WTC11 (cell line): ENCODE measurements at regions not wholly inside any gene's neighbourhood (a gene's known extent, or its start where the extent isn't known, plus 50 kb on each side); places are given as distances from the start of the nearest gene placed in this dataset.

Source experiments
- CREB1 ChIP-seq: sonication (generic); formaldehyde crosslinking; IDR thresholded peaks from 2 replicates; pipeline ENCODE4 v1.8.0; 2023; ENCODE audit warnings: mild to moderate bottlenecking, missing genetic modification reagents
- ESRRA ChIP-seq: sonication (generic); formaldehyde crosslinking; IDR thresholded peaks from 2 replicates; pipeline ENCODE4 v1.8.1; 2022; ENCODE audit warnings: mild to moderate bottlenecking, missing genetic modification reagents, borderline replicate concordance
- FOXJ3 ChIP-seq: sonication (generic); formaldehyde crosslinking; IDR thresholded peaks from 2 replicates; pipeline ENCODE4 v1.9.0; 2021; ENCODE audit warnings: missing genetic modification reagents, mild to moderate bottlenecking, borderline replicate concordance
- GRHL2 ChIP-seq: fragments of 250-450 bp; sonication (Bioruptor Pico); IDR thresholded peaks from 2 replicates; pipeline ENCODE4 v1.8.0; 2022; ENCODE audit warnings: mild to moderate bottlenecking, moderate library complexity; ENCODE audit not compliant: insufficient replicate concordance, severe bottlenecking
- NFE2L1 ChIP-seq: sonication (generic); formaldehyde crosslinking; IDR thresholded peaks from 2 replicates; pipeline ENCODE4 v1.8.1; 2023; ENCODE audit warnings: missing genetic modification reagents
- NR2C2 ChIP-seq: sonication (generic); formaldehyde crosslinking; IDR thresholded peaks from 2 replicates; pipeline ENCODE4 v1.8.0; 2022; ENCODE audit warnings: mild to moderate bottlenecking, missing genetic modification reagents
- PRRX2 ChIP-seq: fragments of 250-450 bp; sonication (Bioruptor Pico); IDR thresholded peaks from 2 replicates; pipeline ENCODE4 v1.8.0; 2021; ENCODE audit warnings: mild to moderate bottlenecking
- TCF7 ChIP-seq: sonication (generic); formaldehyde crosslinking; IDR thresholded peaks from 2 replicates; pipeline ENCODE4 v1.8.0; 2022; ENCODE audit warnings: mild to moderate bottlenecking, low read depth, missing genetic modification reagents, moderate library complexity
- TEAD1 ChIP-seq: sonication (generic); formaldehyde crosslinking; IDR thresholded peaks from 2 replicates; pipeline ENCODE4 v1.8.0; 2022; ENCODE audit warnings: mild to moderate bottlenecking, missing genetic modification reagents
- ZNF416 ChIP-seq: fragments of 250-450 bp; sonication (Bioruptor Pico); IDR thresholded peaks from 2 replicates; pipeline ENCODE4 v1.9.0; 2021; ENCODE audit warnings: mild to moderate bottlenecking, inconsistent platforms
- TF ChIP-seq, protein P1 (sequence below): sonication (generic); formaldehyde crosslinking; conservative IDR thresholded peaks from 2 replicates; pipeline ENCODE4 v1.8.1; 2022; ENCODE audit warnings: mild to moderate bottlenecking, missing genetic modification reagents
- TF ChIP-seq, protein P2 (sequence below): fragments of 200-600 bp; IDR thresholded peaks from 2 replicates; pipeline ENCODE4 v1.8.0; 2022; ENCODE audit warnings: antibody characterized with exemption
- TF ChIP-seq, protein P3 (sequence below): sonication (generic); formaldehyde crosslinking; IDR thresholded peaks from 2 replicates; pipeline ENCODE4 v1.8.1; 2022; ENCODE audit warnings: low read depth, mild to moderate bottlenecking, moderate library complexity, missing genetic modification reagents, borderline replicate concordance
- TF ChIP-seq, protein P4 (sequence below): sonication (generic); formaldehyde crosslinking; IDR thresholded peaks from 2 replicates; pipeline ENCODE4 v1.8.0; 2023; ENCODE audit warnings: missing genetic modification reagents, mild to moderate bottlenecking, borderline replicate concordance

DNA sequence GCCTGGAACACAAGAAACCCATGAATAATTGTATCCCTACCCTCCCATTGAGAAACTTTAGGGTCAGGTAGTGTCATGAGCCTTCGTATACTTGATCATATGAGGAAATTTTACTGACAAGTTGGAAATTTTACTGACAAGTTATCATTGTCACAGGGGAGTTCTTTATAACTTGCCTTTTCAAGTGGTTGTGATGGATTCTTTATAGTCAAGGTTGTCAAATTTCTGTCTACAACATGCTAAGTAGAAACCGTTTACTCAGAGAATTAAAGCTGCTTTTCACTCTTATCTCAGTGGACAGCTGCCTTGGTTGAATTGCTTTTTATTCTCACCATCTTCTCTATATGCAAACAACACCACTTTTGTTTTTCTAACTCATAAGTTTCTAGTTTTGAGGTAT lies 1286.4 kb downstream of the EPHA7 start:
- TF ChIP-seq, protein P1, sequence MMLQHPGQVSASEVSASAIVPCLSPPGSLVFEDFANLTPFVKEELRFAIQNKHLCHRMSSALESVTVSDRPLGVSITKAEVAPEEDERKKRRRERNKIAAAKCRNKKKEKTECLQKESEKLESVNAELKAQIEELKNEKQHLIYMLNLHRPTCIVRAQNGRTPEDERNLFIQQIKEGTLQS (CRISPR knock-in tag), result no peak
- TF ChIP-seq, protein P2, sequence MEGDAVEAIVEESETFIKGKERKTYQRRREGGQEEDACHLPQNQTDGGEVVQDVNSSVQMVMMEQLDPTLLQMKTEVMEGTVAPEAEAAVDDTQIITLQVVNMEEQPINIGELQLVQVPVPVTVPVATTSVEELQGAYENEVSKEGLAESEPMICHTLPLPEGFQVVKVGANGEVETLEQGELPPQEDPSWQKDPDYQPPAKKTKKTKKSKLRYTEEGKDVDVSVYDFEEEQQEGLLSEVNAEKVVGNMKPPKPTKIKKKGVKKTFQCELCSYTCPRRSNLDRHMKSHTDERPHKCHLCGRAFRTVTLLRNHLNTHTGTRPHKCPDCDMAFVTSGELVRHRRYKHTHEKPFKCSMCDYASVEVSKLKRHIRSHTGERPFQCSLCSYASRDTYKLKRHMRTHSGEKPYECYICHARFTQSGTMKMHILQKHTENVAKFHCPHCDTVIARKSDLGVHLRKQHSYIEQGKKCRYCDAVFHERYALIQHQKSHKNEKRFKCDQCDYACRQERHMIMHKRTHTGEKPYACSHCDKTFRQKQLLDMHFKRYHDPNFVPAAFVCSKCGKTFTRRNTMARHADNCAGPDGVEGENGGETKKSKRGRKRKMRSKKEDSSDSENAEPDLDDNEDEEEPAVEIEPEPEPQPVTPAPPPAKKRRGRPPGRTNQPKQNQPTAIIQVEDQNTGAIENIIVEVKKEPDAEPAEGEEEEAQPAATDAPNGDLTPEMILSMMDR, result no peak
- TF ChIP-seq FOXJ3 (no peak), NR2C2 (no peak), NFE2L1 (CRISPR knock-in tag) (no peak), TCF7 (CRISPR knock-in tag) (no peak), ZNF416 (CRISPR knock-in tag) (no peak), CREB1 (CRISPR knock-in tag) (no peak), GRHL2 (CRISPR knock-in tag) (no peak), PRRX2 (CRISPR knock-in tag) (no peak), TEAD1 (no peak), ESRRA (CRISPR knock-in tag) (no peak)
- TF ChIP-seq, protein P3, sequence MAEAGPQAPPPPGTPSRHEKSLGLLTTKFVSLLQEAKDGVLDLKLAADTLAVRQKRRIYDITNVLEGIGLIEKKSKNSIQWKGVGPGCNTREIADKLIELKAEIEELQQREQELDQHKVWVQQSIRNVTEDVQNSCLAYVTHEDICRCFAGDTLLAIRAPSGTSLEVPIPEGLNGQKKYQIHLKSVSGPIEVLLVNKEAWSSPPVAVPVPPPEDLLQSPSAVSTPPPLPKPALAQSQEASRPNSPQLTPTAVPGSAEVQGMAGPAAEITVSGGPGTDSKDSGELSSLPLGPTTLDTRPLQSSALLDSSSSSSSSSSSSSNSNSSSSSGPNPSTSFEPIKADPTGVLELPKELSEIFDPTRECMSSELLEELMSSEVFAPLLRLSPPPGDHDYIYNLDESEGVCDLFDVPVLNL (CRISPR knock-in tag), result no peak
- TF ChIP-seq, protein P4, sequence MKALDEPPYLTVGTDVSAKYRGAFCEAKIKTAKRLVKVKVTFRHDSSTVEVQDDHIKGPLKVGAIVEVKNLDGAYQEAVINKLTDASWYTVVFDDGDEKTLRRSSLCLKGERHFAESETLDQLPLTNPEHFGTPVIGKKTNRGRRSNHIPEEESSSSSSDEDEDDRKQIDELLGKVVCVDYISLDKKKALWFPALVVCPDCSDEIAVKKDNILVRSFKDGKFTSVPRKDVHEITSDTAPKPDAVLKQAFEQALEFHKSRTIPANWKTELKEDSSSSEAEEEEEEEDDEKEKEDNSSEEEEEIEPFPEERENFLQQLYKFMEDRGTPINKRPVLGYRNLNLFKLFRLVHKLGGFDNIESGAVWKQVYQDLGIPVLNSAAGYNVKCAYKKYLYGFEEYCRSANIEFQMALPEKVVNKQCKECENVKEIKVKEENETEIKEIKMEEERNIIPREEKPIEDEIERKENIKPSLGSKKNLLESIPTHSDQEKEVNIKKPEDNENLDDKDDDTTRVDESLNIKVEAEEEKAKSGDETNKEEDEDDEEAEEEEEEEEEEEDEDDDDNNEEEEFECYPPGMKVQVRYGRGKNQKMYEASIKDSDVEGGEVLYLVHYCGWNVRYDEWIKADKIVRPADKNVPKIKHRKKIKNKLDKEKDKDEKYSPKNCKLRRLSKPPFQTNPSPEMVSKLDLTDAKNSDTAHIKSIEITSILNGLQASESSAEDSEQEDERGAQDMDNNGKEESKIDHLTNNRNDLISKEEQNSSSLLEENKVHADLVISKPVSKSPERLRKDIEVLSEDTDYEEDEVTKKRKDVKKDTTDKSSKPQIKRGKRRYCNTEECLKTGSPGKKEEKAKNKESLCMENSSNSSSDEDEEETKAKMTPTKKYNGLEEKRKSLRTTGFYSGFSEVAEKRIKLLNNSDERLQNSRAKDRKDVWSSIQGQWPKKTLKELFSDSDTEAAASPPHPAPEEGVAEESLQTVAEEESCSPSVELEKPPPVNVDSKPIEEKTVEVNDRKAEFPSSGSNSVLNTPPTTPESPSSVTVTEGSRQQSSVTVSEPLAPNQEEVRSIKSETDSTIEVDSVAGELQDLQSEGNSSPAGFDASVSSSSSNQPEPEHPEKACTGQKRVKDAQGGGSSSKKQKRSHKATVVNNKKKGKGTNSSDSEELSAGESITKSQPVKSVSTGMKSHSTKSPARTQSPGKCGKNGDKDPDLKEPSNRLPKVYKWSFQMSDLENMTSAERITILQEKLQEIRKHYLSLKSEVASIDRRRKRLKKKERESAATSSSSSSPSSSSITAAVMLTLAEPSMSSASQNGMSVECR, result no peak
